DND-41 (cell line): ENCODE measurements at regions not wholly inside any gene's neighbourhood (a gene's known extent, or its start where the extent isn't known, plus 50 kb on each side); places are given as distances from the start of the nearest gene placed in this dataset.

ENCODE experiments used
- ATAC-seq: fragments of 200-7000 bp; cut with Tn5 transposase; 3 replicates; pipeline ENCODE4 v1.9.1; 2021; ENCODE audit warnings: low read depth; ENCODE audit not compliant: insufficient read depth
- DNase-seq: peaks from one replicate; pipeline ENCODE4 v3.0.0-alpha.2; 2020
- H2AFZ ChIP-seq: 2 replicates; pipeline ENCODE4 v1.6.0; 2012; ENCODE audit warnings: low read depth, low read length
- H3K27ac ChIP-seq: 2 replicates; pipeline ENCODE4 v1.5.1; 2012; ENCODE audit warnings: low read length, inconsistent platforms
- H3K27me3 ChIP-seq: fragments of 200-600 bp; sonication (generic); 2 replicates; pipeline ENCODE4 v1.6.0; 2012; ENCODE audit warnings: low read length, mild to moderate bottlenecking, inconsistent platforms; ENCODE audit not compliant: insufficient read depth, poor library complexity
- H3K36me3 ChIP-seq: 2 replicates; pipeline ENCODE4 v1.5.1; 2012; ENCODE audit warnings: low read length, inconsistent platforms; ENCODE audit not compliant: insufficient read depth
- H3K4me1 ChIP-seq: 2 replicates; pipeline ENCODE4 v1.5.1; 2012; ENCODE audit warnings: mild to moderate bottlenecking, low read length; ENCODE audit not compliant: insufficient read depth
- H3K4me2 ChIP-seq: 2 replicates; pipeline ENCODE4 v1.6.0; 2012; ENCODE audit warnings: mild to moderate bottlenecking, moderate library complexity, low read length, inconsistent platforms; ENCODE audit not compliant: insufficient read depth
- H3K4me3 ChIP-seq, 2 experiments: fragments of 200-600 bp in 1 of 2; shearing (Covaris generic) in 1 of 2; 2 replicates each; pipeline ENCODE4 v1.5.1; 2012 to 2016; ENCODE audit warnings: inconsistent platforms in 2 of 2, low read length in 2 of 2, mild to moderate bottlenecking in 2 of 2, low read depth in 1 of 2, moderate library complexity in 1 of 2
- H3K79me2 ChIP-seq: 2 replicates; pipeline ENCODE4 v1.6.0; 2012; ENCODE audit warnings: low read length, inconsistent platforms; ENCODE audit not compliant: insufficient read depth
- H3K9ac ChIP-seq: 2 replicates; pipeline ENCODE4 v1.6.0; 2012; ENCODE audit warnings: low read depth, mild to moderate bottlenecking, inconsistent platforms, low read length, moderate library complexity
- H3K9me3 ChIP-seq: 2 replicates; pipeline ENCODE4 v1.5.1; 2012; ENCODE audit warnings: low read length, moderate library complexity, mild to moderate bottlenecking, inconsistent platforms; ENCODE audit not compliant: insufficient read depth, severe bottlenecking
- H4K20me1 ChIP-seq: 2 replicates; pipeline ENCODE4 v1.6.0; 2012; ENCODE audit warnings: low read length; ENCODE audit not compliant: insufficient read depth
- CTCF ChIP-seq: IDR thresholded peaks from 2 replicates; pipeline ENCODE4 v1.5.1; 2012; ENCODE audit warnings: borderline replicate concordance, low read length, moderate library complexity, mild to moderate bottlenecking; ENCODE audit not compliant: poor library complexity, severe bottlenecking; ENCODE audit errors: extremely low read depth
- EZH2 ChIP-seq: IDR thresholded peaks from 3 replicates; pipeline ENCODE4 v1.6.1; 2012; ENCODE audit warnings: borderline replicate concordance, low read depth, mild to moderate bottlenecking, moderate library complexity, low read length, inconsistent platforms; ENCODE audit not compliant: severe bottlenecking

DNA sequence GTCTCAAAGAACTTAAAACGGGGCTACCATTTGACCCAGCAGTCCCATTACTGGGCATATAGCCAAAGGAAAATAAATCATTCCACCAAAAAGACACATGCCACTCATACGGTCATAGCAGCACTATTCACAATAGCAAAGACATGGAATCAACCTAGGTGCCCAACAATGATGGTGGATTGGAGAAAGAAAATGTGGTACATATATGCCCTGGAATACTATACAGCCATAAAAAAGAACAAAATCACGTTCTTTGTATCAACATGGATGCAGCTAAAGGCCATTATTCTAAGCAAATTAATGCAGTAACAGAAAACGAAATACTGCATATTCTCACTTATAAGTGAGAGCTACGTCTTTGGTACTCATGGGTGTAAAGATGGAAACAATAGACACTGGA, 138.1 kb upstream of the NEIL3 start:
- no peak for DNase-seq
- TF ChIP-seq EZH2 (no peak), CTCF (no peak)
- Histone ChIP-seq H3K27ac (no peak overlapping the region), H3K36me3 (peaks cover 42% of the 10 kb centered on the region), H3K27me3 (no peaks in the 10 kb centered on the region), H3K9me3 (no peaks in the 10 kb centered on the region), H4K20me1 (peaks cover 31% of the 10 kb centered on the region; the same call in 1 of the 2 replicates), H2AFZ (no peak overlapping the region), H3K4me1 (no peaks in the 10 kb centered on the region), H3K4me2 (no peak overlapping the region), H3K4me3 (no peak overlapping the region), H3K9ac (no peak overlapping the region), H3K79me2 (peaks cover 94% of the 10 kb centered on the region)
- no peak for ATAC-seq

- H3K4me3 ChIP-seq: no peak overlapping the region
- no peak overlapping the region for H2AFZ ChIP-seq
- H3K9me3 ChIP-seq: no peaks in the 10 kb centered on the region
- no peak overlapping the region for H3K9ac ChIP-seq
- H3K27me3 ChIP-seq: no peaks in the 10 kb centered on the region
- ATAC-seq (no peak), DNase-seq (no peak)
- H3K36me3 ChIP-seq: peaks cover 68% of the 10 kb centered on the region
- H3K79me2 ChIP-seq: peaks cover 96% of the 10 kb centered on the region
- TF ChIP-seq CTCF (no peak), EZH2 (no peak)
- H4K20me1 ChIP-seq: peaks cover 34% of the 10 kb centered on the region; the same call in 1 of the 2 replicates
- no peak overlapping the region for H3K4me2 ChIP-seq
- no peaks in the 10 kb centered on the region for H3K4me1 ChIP-seq
- no peak overlapping the region for H3K27ac ChIP-seq
These were observed 134.2 kb upstream of the NEIL3 start for GRCh38 chr4:177175473-177175872.

GRCh38 chr4:177177541-177178081, 132.1 kb upstream of the NEIL3 start:
- peaks cover 32% of the 10 kb centered on the region; the same call in 1 of the 2 replicates for H4K20me1 ChIP-seq
- ATAC-seq (no peak), DNase-seq (no peak)
- H3K4me3 ChIP-seq: no peak overlapping the region
- peaks cover 79% of the 10 kb centered on the region for H3K36me3 ChIP-seq
- H3K4me2 ChIP-seq: no peak overlapping the region
- H3K9ac ChIP-seq: no peak overlapping the region
- no peaks in the 10 kb centered on the region for H3K9me3 ChIP-seq
- peaks cover 97% of the 10 kb centered on the region for H3K79me2 ChIP-seq
- no peak overlapping the region for H3K27ac ChIP-seq
- TF ChIP-seq CTCF (no peak), EZH2 (no peak)
- H2AFZ ChIP-seq: no peak overlapping the region
- H3K27me3 ChIP-seq: no peaks in the 10 kb centered on the region
- H3K4me1 ChIP-seq: no peaks in the 10 kb centered on the region
